Neural progenitor cell (in vitro differentiated cells): ENCODE measurements at regions not wholly inside any gene's neighbourhood (a gene's known extent, or its start where the extent isn't known, plus 50 kb on each side); places are given as distances from the start of the nearest gene placed in this dataset.
A peak's percentile ranks its signal among the peaks of the same experiment; 100 is the strongest.

Experiments
- DNase-seq: peaks from one replicate; pipeline ENCODE4 v3.0.0-alpha.2; 2016; ENCODE audit warnings: low spot score
- H2AFZ ChIP-seq: fragments of 200-600 bp; sonication (generic); replicated peaks from 2 replicates; pipeline ENCODE4 v1.6.1; 2016; ENCODE audit warnings: antibody characterized with exemption
- H3F3A ChIP-seq: fragments of 200-600 bp; sonication (generic); 2 replicates; pipeline ENCODE4 v1.6.1; 2016; ENCODE audit warnings: antibody characterized with exemption, low read depth
- H3K27ac ChIP-seq: fragments of 200-600 bp; sonication (generic); 2 replicates; pipeline ENCODE4 v1.5.1; 2016; ENCODE audit warnings: mild to moderate bottlenecking
- H3K27me3 ChIP-seq: fragments of 200-600 bp; sonication (generic); 2 replicates; pipeline ENCODE4 v1.6.1; 2016; ENCODE audit warnings: mild to moderate bottlenecking, moderate library complexity
- H3K36me3 ChIP-seq: fragments of 200-600 bp; sonication (generic); 2 replicates; pipeline ENCODE4 v1.5.1; 2016
- H3K4me1 ChIP-seq: fragments of 200-600 bp; sonication (generic); 2 replicates; pipeline ENCODE4 v1.6.1; 2016; ENCODE audit warnings: mixed run types
- H3K4me2 ChIP-seq: fragments of 200-600 bp; sonication (generic); 2 replicates; pipeline ENCODE4 v1.6.1; 2016
- H3K4me3 ChIP-seq: fragments of 200-600 bp; sonication (generic); 2 replicates; pipeline ENCODE4 v1.5.1; 2016
- H3K79me2 ChIP-seq: fragments of 200-600 bp; sonication (generic); 2 replicates; pipeline ENCODE4 v1.6.1; 2016; ENCODE audit warnings: low read depth
- H3K9ac ChIP-seq: fragments of 200-600 bp; sonication (generic); 2 replicates; pipeline ENCODE4 v1.6.1; 2016
- H3K9me3 ChIP-seq: fragments of 200-600 bp; sonication (generic); 2 replicates; pipeline ENCODE4 v1.5.1; 2016; ENCODE audit warnings: low read depth
- H4K20me1 ChIP-seq: fragments of 200-600 bp; sonication (generic); 2 replicates; pipeline ENCODE4 v1.6.1; 2016; ENCODE audit warnings: low read depth
- H3K27ac Mint-ChIP-seq: 3 replicates; pipeline ENCODE4 v1.8.0; 2021; ENCODE audit warnings: mixed read lengths
- H3K27me3 Mint-ChIP-seq: 2 replicates; pipeline ENCODE4 v1.8.0; 2022; ENCODE audit warnings: low read depth, mild to moderate bottlenecking, inconsistent platforms, moderate library complexity, mixed read lengths; ENCODE audit not compliant: insufficient read depth
- H3K36me3 Mint-ChIP-seq: 3 replicates; pipeline ENCODE4 v1.8.0; 2021; ENCODE audit warnings: mixed read lengths
- H3K4me1 Mint-ChIP-seq: 3 replicates; pipeline ENCODE4 v1.8.0; 2021; ENCODE audit warnings: mixed read lengths
- H3K4me3 Mint-ChIP-seq: 3 replicates; pipeline ENCODE4 v1.8.0; 2021; ENCODE audit warnings: mild to moderate bottlenecking, moderate library complexity, mixed read lengths
- H3K9me3 Mint-ChIP-seq: 3 replicates; pipeline ENCODE4 v1.8.0; 2020; ENCODE audit warnings: mixed read lengths
- CTCF ChIP-seq: fragments of 200-600 bp; sonication (generic); IDR thresholded peaks from 2 replicates; pipeline ENCODE4 v1.5.1; 2017; ENCODE audit warnings: antibody characterized with exemption, mild to moderate bottlenecking
- EZH2 ChIP-seq: fragments of 200-600 bp; sonication (generic); IDR thresholded peaks from 2 replicates; pipeline ENCODE4 v1.6.1; 2017; ENCODE audit warnings: antibody characterized with exemption, mild to moderate bottlenecking, moderate library complexity
- EZH2phosphoT487 ChIP-seq: fragments of 200-600 bp; sonication (generic); IDR thresholded peaks from 2 replicates; pipeline ENCODE4 v1.6.1; 2017; ENCODE audit warnings: antibody characterized with exemption

- H3K9me3 ChIP-seq: no peaks in the 10 kb centered on the region
- peaks cover 9% of the 10 kb centered on the region for H3K4me1 ChIP-seq
- no peaks in the 10 kb centered on the region for H4K20me1 ChIP-seq
- H3K9ac ChIP-seq: peak overlapping the region; percentile 33
- TF ChIP-seq EZH2phosphoT487: no peak
- TF ChIP-seq EZH2: peak; percentile 39
- TF ChIP-seq CTCF: peak; percentile 39
- H3K4me2 ChIP-seq: peak overlapping the region; percentile 82
- Mint-ChIP-seq H3K27me3 (peaks cover 26% of the 10 kb centered on the region), H3K4me1 (peaks cover 11% of the 10 kb centered on the region), H3K4me3 (peak overlapping the region; percentile 99), H3K27ac (peak overlapping the region; percentile 100), H3K9me3 (peaks cover 6% of the 10 kb centered on the region), H3K36me3 (peaks cover 3% of the 10 kb centered on the region)
- peak; percentile 92 for DNase-seq
- no peaks in the 10 kb centered on the region for H3K79me2 ChIP-seq
- H2AFZ ChIP-seq: peak overlapping the region; percentile 100
- H3K27ac ChIP-seq: no peak overlapping the region
- no peaks in the 10 kb centered on the region for H3K36me3 ChIP-seq
- peak overlapping the region; percentile 98 for H3K4me3 ChIP-seq
- peaks cover 33% of the 10 kb centered on the region for H3K27me3 ChIP-seq
- H3F3A ChIP-seq: peaks cover 28% of the 10 kb centered on the region
These were observed 158.1 kb upstream of the ZNF184 start for GRCh38 chr6:27630727-27631608.

GRCh38 chr6:27624694-27625262 is 151.9 kb upstream of the ZNF184 start:
- Mint-ChIP-seq H3K27ac (no peak overlapping the region), H3K36me3 (no peaks in the 10 kb centered on the region), H3K4me1 (no peaks in the 10 kb centered on the region), H3K4me3 (no peak overlapping the region), H3K9me3 (no peaks in the 10 kb centered on the region), H3K27me3 (peaks cover 3% of the 10 kb centered on the region)
- Histone ChIP-seq H3K27ac (no peak overlapping the region), H3K27me3 (peaks cover 12% of the 10 kb centered on the region), H4K20me1 (no peaks in the 10 kb centered on the region), H3K9ac (no peak overlapping the region), H3K9me3 (no peaks in the 10 kb centered on the region), H3K4me1 (peaks cover 2% of the 10 kb centered on the region), H2AFZ (no peak overlapping the region), H3K36me3 (no peaks in the 10 kb centered on the region), H3K4me3 (no peak overlapping the region), H3K79me2 (no peaks in the 10 kb centered on the region), H3K4me2 (no peak overlapping the region), H3F3A (peaks cover 3% of the 10 kb centered on the region)
- no peak for DNase-seq
- no peak for TF ChIP-seq EZH2phosphoT487
- no peak for TF ChIP-seq CTCF
- no peak for TF ChIP-seq EZH2

- no peaks in the 10 kb centered on the region for H3K9me3 ChIP-seq
- no peak overlapping the region for H3K27ac ChIP-seq
- Mint-ChIP-seq H3K27ac (no peak overlapping the region), H3K4me3 (no peak overlapping the region), H3K36me3 (no peaks in the 10 kb centered on the region), H3K4me1 (peaks cover under 1% of the 10 kb centered on the region), H3K9me3 (peaks cover 2% of the 10 kb centered on the region), H3K27me3 (peaks cover 5% of the 10 kb centered on the region)
- DNase-seq: no peak
- no peaks in the 10 kb centered on the region for H4K20me1 ChIP-seq
- no peak overlapping the region for H3K4me3 ChIP-seq
- TF ChIP-seq EZH2phosphoT487: no peak
- no peak for TF ChIP-seq EZH2
- no peak for TF ChIP-seq CTCF
- H3K9ac ChIP-seq: no peak overlapping the region
- peaks cover under 1% of the 10 kb centered on the region for H3F3A ChIP-seq
- H3K27me3 ChIP-seq: no peaks in the 10 kb centered on the region
- H3K79me2 ChIP-seq: no peaks in the 10 kb centered on the region
- H3K4me1 ChIP-seq: no peaks in the 10 kb centered on the region
- H2AFZ ChIP-seq: no peak overlapping the region
- H3K36me3 ChIP-seq: no peaks in the 10 kb centered on the region
- H3K4me2 ChIP-seq: no peak overlapping the region
These were observed 150.2 kb upstream of the ZNF184 start for GRCh38 chr6:27623103-27623502.
